ENCODE measurements at regions not wholly inside any gene's neighbourhood (a gene's known extent, or its start where the extent isn't known, plus 50 kb on each side); places are given as distances from the start of the nearest gene placed in this dataset.

DNA sequence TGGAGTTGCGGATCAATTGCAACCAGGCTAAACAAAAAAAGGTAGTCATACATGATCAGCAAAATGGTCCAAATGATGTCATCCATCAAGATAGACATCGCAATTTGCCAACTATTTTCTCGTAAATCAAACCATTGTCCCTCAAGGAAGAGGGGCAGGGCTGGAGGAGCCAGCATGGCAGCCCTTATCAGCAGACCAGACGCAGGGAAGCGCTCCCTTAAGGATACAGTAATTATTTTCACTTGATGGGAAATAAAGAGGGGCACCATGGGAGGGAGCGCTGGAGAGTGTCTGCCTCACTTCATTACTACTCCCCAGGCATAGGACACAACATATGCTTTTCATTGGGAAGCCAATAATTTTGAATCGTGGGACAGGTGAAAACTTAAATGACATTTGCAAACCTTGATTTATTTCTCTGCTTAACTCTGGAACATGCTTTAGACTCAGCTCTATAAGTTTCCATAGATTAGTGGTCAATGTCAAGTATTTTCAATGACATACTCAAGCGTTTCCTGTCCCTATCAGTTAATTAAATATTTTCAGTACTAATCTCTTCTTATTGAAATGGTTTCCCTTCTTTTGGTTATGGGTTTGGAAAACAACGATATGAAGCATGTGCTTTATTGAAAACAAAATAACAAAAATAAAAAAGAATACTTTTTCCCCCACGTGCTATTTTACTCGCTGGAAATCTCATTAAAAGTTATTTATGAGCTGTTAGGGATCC is 202.4 kb upstream of the HABP2 start:
- peaks cover 17% of the 10 kb centered on the region for H3K4me1 ChIP-seq (ENCODE audit: insufficient read depth, low read length)
- H3K27me3 ChIP-seq (ENCODE audit: control insufficient read depth in 1 of 2, insufficient read depth in 2 of 2, low read length in 2 of 2): no peaks in the 10 kb centered on the region
- no peak overlapping the region for H3K4me3 ChIP-seq (ENCODE audit: low read depth in 1 of 2, low read length in 2 of 2)
- no peaks in the 10 kb centered on the region for H3K36me3 ChIP-seq (ENCODE audit: insufficient read depth, low read length)
- H3K9me3 ChIP-seq (ENCODE audit: low read length): no peaks in the 10 kb centered on the region
- no peak overlapping the region for H3K27ac ChIP-seq (ENCODE audit: low read depth, low read length)
- H3K9ac ChIP-seq (ENCODE audit: low read length): no peak overlapping the region

GRCh38 chr10:113354711-113355110 is 198.1 kb upstream of the HABP2 start:
- Histone ChIP-seq H3K36me3 (ENCODE audit: insufficient read depth, low read length) (no peaks in the 10 kb centered on the region), H3K9me3 (ENCODE audit: low read length) (no peaks in the 10 kb centered on the region), H3K9ac (ENCODE audit: low read length) (no peak overlapping the region), H3K4me3 (ENCODE audit: low read depth in 1 of 2, low read length in 2 of 2) (no peak overlapping the region), H3K4me1 (ENCODE audit: insufficient read depth, low read length) (peaks cover 29% of the 10 kb centered on the region), H3K27me3 (ENCODE audit: control insufficient read depth in 1 of 2, insufficient read depth in 2 of 2, low read length in 2 of 2) (no peaks in the 10 kb centered on the region), H3K27ac (ENCODE audit: low read depth, low read length) (no peak overlapping the region)

DNA sequence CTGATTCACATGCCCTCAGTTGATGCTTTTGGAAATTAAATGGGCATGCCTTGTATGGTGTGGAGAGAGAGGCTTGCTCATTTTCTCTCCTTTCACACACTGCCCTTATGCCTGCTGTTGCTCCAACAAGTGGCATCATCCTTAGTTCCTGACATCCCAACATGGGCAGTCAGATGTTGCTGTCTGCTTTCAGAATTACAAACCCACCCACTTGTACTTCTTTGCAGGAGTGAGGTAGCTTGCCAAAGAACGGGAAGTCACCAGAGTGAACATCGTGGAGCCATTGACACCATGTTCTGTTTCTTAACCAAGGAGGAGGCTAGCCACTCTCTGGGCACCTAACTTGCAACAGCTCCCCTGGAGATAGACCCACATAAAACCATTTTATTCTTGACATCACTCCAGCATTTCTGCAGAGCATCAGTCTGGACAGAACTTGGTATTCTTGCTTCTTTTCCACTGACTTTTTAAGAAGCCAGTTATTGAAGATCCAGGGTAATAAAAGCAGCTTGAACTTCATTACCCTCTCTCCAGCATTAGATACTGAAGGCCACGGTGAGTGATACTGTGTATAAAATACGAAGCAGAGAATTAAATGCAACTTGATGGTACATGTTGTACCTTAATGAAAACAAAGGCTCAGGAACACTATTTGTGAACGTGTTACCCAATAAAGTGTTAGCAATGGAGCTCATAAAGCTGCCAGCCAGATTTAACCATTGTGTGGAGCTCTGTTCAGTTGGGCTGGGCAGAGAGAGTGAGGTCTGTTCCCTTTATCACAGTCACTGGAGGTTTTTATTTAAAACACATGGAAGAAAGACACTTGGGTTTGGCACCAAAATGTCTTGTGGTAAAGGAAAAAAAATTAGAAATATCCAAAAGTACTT is 195.8 kb upstream of the HABP2 start:
- H3K4me1 ChIP-seq (ENCODE audit: insufficient read depth, low read length): peaks cover 32% of the 10 kb centered on the region
- H3K27ac ChIP-seq (ENCODE audit: low read depth, low read length): peak overlapping the region; percentile 41
- H3K9ac ChIP-seq (ENCODE audit: low read length): no peak overlapping the region
- no peaks in the 10 kb centered on the region for H3K27me3 ChIP-seq (ENCODE audit: control insufficient read depth in 1 of 2, insufficient read depth in 2 of 2, low read length in 2 of 2)
- H3K36me3 ChIP-seq (ENCODE audit: insufficient read depth, low read length): no peaks in the 10 kb centered on the region
- H3K4me3 ChIP-seq (ENCODE audit: low read depth in 1 of 2, low read length in 2 of 2): no peak overlapping the region
- H3K9me3 ChIP-seq (ENCODE audit: low read length): no peaks in the 10 kb centered on the region

GRCh38 chr10:113357681-113358300 is 195.1 kb upstream of the HABP2 start:
- H3K9me3 ChIP-seq (ENCODE audit: low read length): no peaks in the 10 kb centered on the region
- peak overlapping the region; percentile 41 for H3K27ac ChIP-seq (ENCODE audit: low read depth, low read length)
- peaks cover 38% of the 10 kb centered on the region for H3K4me1 ChIP-seq (ENCODE audit: insufficient read depth, low read length)
- no peak overlapping the region for H3K4me3 ChIP-seq (ENCODE audit: low read depth in 1 of 2, low read length in 2 of 2)
- no peaks in the 10 kb centered on the region for H3K36me3 ChIP-seq (ENCODE audit: insufficient read depth, low read length)
- H3K27me3 ChIP-seq (ENCODE audit: control insufficient read depth in 1 of 2, insufficient read depth in 2 of 2, low read length in 2 of 2): no peaks in the 10 kb centered on the region
- no peak overlapping the region for H3K9ac ChIP-seq (ENCODE audit: low read length)

DNA sequence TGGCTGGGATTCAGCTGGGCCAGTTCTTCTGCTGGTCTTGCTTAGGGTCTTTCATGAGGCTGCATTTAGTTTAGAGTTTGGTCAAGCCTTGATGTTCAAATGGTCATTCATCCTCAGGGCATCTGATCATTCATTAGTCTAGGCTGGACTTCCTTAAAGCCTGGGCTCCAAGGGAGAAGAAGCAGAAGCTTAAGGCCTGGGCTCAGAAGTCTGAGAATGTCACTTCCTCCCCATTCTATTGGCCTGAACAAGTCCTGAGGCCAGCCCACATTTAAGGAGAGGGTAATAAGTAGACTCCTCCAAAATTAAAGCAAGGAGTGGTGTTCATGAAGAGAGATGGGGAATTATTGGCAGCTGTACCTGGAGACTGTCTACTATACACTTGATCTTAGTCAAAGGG is 193.2 kb upstream of the HABP2 start:
- Histone ChIP-seq H3K27me3 (ENCODE audit: control insufficient read depth in 1 of 2, insufficient read depth in 2 of 2, low read length in 2 of 2) (no peaks in the 10 kb centered on the region), H3K4me1 (ENCODE audit: insufficient read depth, low read length) (peaks cover 44% of the 10 kb centered on the region), H3K27ac (ENCODE audit: low read depth, low read length) (no peak overlapping the region), H3K9me3 (ENCODE audit: low read length) (no peaks in the 10 kb centered on the region), H3K36me3 (ENCODE audit: insufficient read depth, low read length) (no peaks in the 10 kb centered on the region), H3K9ac (ENCODE audit: low read length) (no peak overlapping the region), H3K4me3 (ENCODE audit: low read depth in 1 of 2, low read length in 2 of 2) (no peak overlapping the region)

DNA sequence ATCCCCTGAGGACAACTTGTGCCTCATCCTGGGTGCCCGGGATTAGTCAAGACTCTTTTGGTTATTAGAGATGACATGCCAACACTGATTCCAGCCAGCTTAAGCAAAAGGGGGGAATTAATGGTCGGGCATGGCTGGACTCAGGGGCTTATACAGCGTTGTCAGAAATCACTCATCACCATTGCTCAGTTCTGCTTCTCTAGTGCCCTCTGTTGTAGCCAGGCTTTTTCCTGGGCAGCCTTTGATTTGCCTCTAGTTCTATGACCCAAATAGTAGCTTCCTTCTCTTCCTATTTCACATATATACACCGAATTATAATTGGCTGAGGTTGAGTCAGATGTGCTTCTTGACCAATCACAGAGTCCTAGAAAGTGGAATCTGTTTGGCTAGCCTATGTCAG is 192.0 kb upstream of the HABP2 start:
- no peak overlapping the region for H3K9ac ChIP-seq (ENCODE audit: low read length)
- no peaks in the 10 kb centered on the region for H3K36me3 ChIP-seq (ENCODE audit: insufficient read depth, low read length)
- no peaks in the 10 kb centered on the region for H3K9me3 ChIP-seq (ENCODE audit: low read length)
- H3K27ac ChIP-seq (ENCODE audit: low read depth, low read length): no peak overlapping the region
- H3K27me3 ChIP-seq (ENCODE audit: control insufficient read depth in 1 of 2, insufficient read depth in 2 of 2, low read length in 2 of 2): no peaks in the 10 kb centered on the region
- H3K4me1 ChIP-seq (ENCODE audit: insufficient read depth, low read length): peaks cover 43% of the 10 kb centered on the region
- H3K4me3 ChIP-seq (ENCODE audit: low read depth in 1 of 2, low read length in 2 of 2): no peak overlapping the region

DNA sequence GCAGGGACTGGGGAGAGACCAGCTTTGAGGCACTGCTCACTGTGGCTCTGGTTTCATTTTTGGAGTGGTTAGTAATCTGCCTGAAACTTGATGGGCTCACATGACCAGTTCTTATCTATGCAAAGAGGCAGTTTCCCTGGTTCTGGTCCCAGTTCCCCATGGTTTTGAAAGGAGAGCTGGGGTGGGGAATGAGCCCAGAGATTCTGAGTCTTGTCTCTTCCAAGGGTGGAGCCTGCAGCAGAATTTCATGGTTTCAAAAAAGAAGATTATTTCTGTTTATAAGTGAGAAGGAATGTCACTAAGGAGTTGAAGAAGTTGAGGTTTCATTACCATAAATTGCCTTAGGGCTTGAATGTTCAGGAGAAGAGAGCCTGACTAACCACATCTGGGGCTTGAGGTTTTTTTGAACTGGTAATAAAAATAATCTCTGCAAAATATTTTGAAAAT is 190.2 kb upstream of the HABP2 start:
- Histone ChIP-seq H3K4me3 (ENCODE audit: low read depth in 1 of 2, low read length in 2 of 2) (no peak overlapping the region), H3K4me1 (ENCODE audit: insufficient read depth, low read length) (peaks cover 27% of the 10 kb centered on the region), H3K9me3 (ENCODE audit: low read length) (no peaks in the 10 kb centered on the region), H3K36me3 (ENCODE audit: insufficient read depth, low read length) (no peaks in the 10 kb centered on the region), H3K9ac (ENCODE audit: low read length) (no peak overlapping the region), H3K27me3 (ENCODE audit: control insufficient read depth in 1 of 2, insufficient read depth in 2 of 2, low read length in 2 of 2) (no peaks in the 10 kb centered on the region), H3K27ac (ENCODE audit: low read depth, low read length) (no peak overlapping the region)

DNA sequence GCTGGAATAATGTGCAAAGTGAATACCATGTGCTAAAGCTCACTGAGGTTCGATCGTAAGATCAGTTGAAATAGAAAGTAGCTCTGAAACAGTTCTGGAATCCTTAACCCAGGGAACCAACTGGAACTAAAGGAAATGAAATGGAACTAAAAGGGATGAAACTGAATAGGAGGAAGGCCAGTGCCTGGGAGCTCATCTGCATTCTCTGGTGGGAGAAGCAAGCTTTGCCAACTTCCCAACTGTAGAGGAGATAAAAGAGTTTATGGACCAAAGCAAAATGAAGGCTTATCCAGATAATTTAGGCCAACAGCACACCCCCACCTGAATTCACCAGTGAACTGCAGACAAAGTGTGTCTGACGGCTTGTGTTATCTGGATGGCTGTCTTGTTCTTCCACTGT is 188.6 kb upstream of the HABP2 start:
- Histone ChIP-seq H3K27me3 (ENCODE audit: control insufficient read depth in 1 of 2, insufficient read depth in 2 of 2, low read length in 2 of 2) (no peaks in the 10 kb centered on the region), H3K9me3 (ENCODE audit: low read length) (no peaks in the 10 kb centered on the region), H3K4me3 (ENCODE audit: low read depth in 1 of 2, low read length in 2 of 2) (peak overlapping the region in 1 of 2 donors; percentile 0), H3K9ac (ENCODE audit: low read length) (no peak overlapping the region), H3K27ac (ENCODE audit: low read depth, low read length) (no peak overlapping the region), H3K36me3 (ENCODE audit: insufficient read depth, low read length) (no peaks in the 10 kb centered on the region), H3K4me1 (ENCODE audit: insufficient read depth, low read length) (peaks cover 15% of the 10 kb centered on the region)

- Histone ChIP-seq H3K9me3 (ENCODE audit: low read length) (no peaks in the 10 kb centered on the region), H3K36me3 (ENCODE audit: insufficient read depth, low read length) (no peaks in the 10 kb centered on the region), H3K27ac (ENCODE audit: low read depth, low read length) (no peak overlapping the region), H3K4me1 (ENCODE audit: insufficient read depth, low read length) (peaks cover 2% of the 10 kb centered on the region), H3K27me3 (ENCODE audit: control insufficient read depth in 1 of 2, insufficient read depth in 2 of 2, low read length in 2 of 2) (no peaks in the 10 kb centered on the region), H3K4me3 (ENCODE audit: low read depth in 1 of 2, low read length in 2 of 2) (no peak overlapping the region), H3K9ac (ENCODE audit: low read length) (no peak overlapping the region)
Measured at GRCh38 chr10:113368666-113369364, 184.0 kb upstream of the HABP2 start.

- H3K4me3 ChIP-seq (ENCODE audit: low read depth in 1 of 2, low read length in 2 of 2): no peak overlapping the region
- H3K9ac ChIP-seq (ENCODE audit: low read length): no peak overlapping the region
Measured at GRCh38 chr10:113369365-113369694, 183.5 kb upstream of the HABP2 start.

GRCh38 chr10:113376428-113376827 is 176.4 kb upstream of the HABP2 start:
- no peaks in the 10 kb centered on the region for H3K36me3 ChIP-seq (ENCODE audit: insufficient read depth, low read length)
- H3K9me3 ChIP-seq (ENCODE audit: low read length): no peaks in the 10 kb centered on the region
- H3K9ac ChIP-seq (ENCODE audit: low read length): no peak overlapping the region
- no peak overlapping the region for H3K4me3 ChIP-seq (ENCODE audit: low read depth in 1 of 2, low read length in 2 of 2)
- no peak overlapping the region for H3K27ac ChIP-seq (ENCODE audit: low read depth, low read length)
- H3K4me1 ChIP-seq (ENCODE audit: insufficient read depth, low read length): peaks cover 2% of the 10 kb centered on the region
- H3K27me3 ChIP-seq (ENCODE audit: control insufficient read depth in 1 of 2, insufficient read depth in 2 of 2, low read length in 2 of 2): no peaks in the 10 kb centered on the region

More at GRCh38 chr10:113369365-113369694, 183.5 kb upstream of the HABP2 start:
- no peak overlapping the region for H3K27ac ChIP-seq (ENCODE audit: low read depth, low read length)
- H3K4me1 ChIP-seq (ENCODE audit: insufficient read depth, low read length): no peaks in the 10 kb centered on the region
- H3K9me3 ChIP-seq (ENCODE audit: low read length): no peaks in the 10 kb centered on the region
- no peaks in the 10 kb centered on the region for H3K27me3 ChIP-seq (ENCODE audit: control insufficient read depth in 1 of 2, insufficient read depth in 2 of 2, low read length in 2 of 2)
- H3K36me3 ChIP-seq (ENCODE audit: insufficient read depth, low read length): no peaks in the 10 kb centered on the region

Data from muscle layer of colon (tissue), 2 donors.